AG09309 (cell line): ENCODE measurements at regions not wholly inside any gene's neighbourhood (a gene's known extent, or its start where the extent isn't known, plus 50 kb on each side); places are given as distances from the start of the nearest gene placed in this dataset.
"Not testable (repeated sequence)": the region's sequence is repeated elsewhere in the genome, so short reads cannot be mapped to it uniquely, and the experiment has no call there.

Experiments used
- DNase-seq: peaks from one replicate; pipeline ENCODE4 v3.0.0-alpha.2; 2010; ENCODE audit warnings: low read depth
- H3K4me3 ChIP-seq: 2 replicates; pipeline ENCODE4 v1.5.1; 2011; ENCODE audit warnings: mild to moderate bottlenecking, low read depth, low read length, moderate library complexity; ENCODE audit not compliant: control insufficient read depth
- TF ChIP-seq, protein P1 (sequence below): IDR thresholded peaks from 2 replicates; pipeline ENCODE4 v1.5.1; 2011; ENCODE audit warnings: mild to moderate bottlenecking, low read depth, low read length, inconsistent platforms; ENCODE audit not compliant: insufficient read depth, control insufficient read depth; ENCODE audit errors: missing control alignments

DNA sequence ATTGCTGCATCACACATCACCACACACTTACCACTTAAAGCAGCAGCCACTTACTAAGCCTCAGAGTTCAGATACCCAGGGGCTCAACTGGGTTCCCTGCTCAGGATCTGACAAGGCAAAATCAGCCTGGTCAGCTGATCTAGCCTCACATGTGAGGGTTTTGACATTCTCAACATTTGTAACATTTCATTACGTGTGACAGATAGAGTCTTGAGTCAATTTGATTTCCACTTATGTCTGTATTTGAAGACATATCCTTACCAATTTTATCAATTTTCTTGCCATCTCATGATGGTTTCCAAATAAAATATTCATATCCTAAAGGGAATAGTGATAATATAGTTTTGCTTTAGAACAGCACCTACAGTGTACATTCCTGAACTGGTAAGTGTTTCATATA lies 494.7 kb upstream of the PFKP start:
- TF ChIP-seq, protein P1, sequence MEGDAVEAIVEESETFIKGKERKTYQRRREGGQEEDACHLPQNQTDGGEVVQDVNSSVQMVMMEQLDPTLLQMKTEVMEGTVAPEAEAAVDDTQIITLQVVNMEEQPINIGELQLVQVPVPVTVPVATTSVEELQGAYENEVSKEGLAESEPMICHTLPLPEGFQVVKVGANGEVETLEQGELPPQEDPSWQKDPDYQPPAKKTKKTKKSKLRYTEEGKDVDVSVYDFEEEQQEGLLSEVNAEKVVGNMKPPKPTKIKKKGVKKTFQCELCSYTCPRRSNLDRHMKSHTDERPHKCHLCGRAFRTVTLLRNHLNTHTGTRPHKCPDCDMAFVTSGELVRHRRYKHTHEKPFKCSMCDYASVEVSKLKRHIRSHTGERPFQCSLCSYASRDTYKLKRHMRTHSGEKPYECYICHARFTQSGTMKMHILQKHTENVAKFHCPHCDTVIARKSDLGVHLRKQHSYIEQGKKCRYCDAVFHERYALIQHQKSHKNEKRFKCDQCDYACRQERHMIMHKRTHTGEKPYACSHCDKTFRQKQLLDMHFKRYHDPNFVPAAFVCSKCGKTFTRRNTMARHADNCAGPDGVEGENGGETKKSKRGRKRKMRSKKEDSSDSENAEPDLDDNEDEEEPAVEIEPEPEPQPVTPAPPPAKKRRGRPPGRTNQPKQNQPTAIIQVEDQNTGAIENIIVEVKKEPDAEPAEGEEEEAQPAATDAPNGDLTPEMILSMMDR: no peak
- no peak overlapping the region for H3K4me3 ChIP-seq
- DNase-seq: no peak

DNA sequence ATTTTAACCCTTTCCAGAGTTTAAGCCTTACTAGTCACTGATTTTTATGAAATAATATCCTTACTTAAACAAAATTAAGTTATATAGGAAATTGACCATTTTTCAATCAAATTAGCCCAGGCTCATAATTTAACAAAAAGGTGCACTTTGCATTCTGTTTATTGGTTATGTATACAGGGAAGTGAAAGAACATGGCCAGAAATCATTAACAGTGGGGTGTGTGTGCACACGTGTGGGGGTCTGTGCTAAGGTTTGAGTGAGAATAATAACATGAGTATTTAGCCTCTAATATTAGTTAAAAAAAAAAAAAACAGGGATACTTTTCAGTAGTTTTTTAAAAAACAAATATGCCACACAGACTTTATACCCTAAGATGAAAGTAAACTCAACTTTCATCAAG lies 510.5 kb upstream of the PFKP start:
- TF ChIP-seq, protein P1: no peak
- no peak for DNase-seq
- no peak overlapping the region for H3K4me3 ChIP-seq

DNA sequence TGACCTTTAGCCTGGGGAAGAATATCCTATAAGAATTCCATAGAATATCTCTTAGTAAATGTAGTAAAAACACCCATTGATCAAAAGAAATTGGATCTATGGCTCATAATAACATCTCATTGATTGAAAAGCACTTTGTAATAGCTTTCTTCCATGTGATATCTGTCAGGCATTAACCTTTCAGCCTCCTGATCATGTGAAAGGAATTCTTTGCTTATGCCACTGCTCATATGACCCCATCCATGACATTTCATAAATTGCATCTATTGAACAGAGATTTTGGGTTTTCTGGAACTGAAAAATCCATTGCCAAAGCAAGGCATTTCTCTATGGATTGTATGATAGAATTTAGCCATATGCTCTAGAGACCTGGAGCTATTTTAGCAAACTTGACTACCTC lies 519.3 kb upstream of the PFKP start:
- no peak overlapping the region for H3K4me3 ChIP-seq
- DNase-seq: no peak
- TF ChIP-seq, protein P1: no peak

DNA sequence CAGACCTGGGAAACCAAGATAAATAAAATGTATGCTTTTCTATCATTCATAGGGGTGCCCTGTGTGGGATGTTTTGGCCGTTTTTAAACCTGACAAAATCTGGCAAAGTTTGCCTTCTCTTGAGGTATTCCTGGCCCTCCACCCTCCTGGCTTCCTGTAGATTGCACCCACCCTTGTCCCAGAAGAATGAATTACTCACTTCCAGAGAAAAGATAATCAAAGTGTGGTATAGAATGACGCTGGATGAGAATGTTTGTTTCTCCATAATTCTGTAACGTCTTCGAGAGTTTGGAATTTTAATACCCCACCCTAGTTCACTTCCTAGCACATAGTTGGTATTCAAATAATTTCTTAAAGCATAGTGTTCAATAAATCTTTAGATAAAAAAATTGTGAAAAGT lies 519.7 kb upstream of the PFKP start:
- no peak overlapping the region for H3K4me3 ChIP-seq
- TF ChIP-seq, protein P1: no peak
- DNase-seq: no peak

DNA sequence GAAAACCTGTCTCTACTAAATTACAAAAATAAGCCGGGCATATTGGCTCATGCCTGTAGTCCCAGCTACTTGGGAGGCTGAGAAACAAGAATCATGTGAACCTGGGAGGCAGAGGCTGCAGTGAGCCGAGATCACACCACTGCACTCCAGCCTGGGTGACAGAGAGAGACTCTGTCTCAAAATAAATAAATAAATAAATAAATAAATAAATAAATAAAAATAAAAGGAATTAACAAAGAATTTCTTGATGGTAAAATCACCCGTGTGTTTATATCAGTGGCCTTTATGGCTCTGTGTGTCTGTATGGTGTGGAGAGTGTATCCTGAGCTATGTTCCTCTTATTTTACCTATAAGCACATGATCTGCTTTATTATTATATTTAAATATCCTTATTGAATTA lies 520.5 kb upstream of the PFKP start:
- not testable (repeated sequence) for H3K4me3 ChIP-seq, DNase-seq

DNA sequence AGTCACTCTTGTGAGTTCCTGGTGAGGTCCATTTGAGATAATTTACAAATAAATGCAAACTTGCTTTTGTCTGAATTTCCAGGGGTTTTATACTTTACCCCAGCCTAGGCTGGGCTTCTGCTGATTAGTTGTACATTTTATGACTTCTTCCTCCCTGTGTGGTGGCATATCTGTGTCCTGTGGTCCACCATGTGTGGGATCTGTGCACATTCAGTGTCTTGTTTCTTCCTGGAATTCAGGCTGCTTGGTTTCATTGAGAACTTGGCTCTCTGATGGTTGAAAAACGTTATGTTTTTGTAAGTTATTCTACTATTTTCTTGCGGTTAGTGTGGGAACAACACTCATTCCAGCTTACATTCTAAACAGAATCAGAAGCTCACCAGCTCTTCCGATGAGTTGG lies 523.4 kb upstream of the PFKP start:
- H3K4me3 ChIP-seq: no peak overlapping the region
- DNase-seq: no peak
- TF ChIP-seq, protein P1: no peak

DNA sequence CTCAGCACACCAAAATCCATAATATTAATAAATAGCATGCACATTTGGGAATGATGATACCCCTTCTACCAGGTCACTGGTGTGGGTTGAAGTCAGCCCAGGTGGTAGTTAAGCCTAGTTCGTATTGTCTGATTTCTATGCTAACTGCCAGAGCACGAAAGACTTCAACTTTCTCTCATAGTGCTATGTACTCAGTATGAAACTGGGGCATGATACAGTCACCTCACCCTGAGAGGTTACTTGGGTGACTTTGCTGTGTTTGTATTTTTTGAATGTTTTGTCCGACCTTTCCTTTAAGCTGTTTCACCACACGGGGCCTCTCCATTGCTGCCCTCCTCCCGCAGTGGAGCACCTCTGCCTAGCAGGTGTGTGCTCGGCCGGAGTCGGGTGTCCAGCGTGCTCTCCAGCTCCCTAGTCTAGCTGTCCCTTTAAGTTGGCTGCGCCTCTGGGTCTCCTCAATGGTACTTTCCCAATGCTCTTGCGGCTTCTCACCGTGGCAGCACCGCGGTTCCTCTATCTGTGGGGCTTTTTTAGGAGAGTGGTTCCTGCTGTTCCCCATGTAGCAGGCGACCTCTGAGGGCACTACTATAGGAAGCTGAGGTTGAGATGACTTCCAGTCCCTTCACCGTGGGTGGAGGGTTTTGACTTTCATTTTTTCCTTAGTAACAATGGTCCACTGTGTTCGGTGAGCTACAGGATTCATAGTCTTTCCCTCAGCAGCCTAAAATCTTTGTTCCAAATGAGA lies 524.0 kb upstream of the PFKP start:
- TF ChIP-seq, protein P1: no peak
- no peak for DNase-seq
- no peak overlapping the region for H3K4me3 ChIP-seq
